ENCODE measurements at regions not wholly inside any gene's neighbourhood (a gene's known extent, or its start where the extent isn't known, plus 50 kb on each side); places are given as distances from the start of the nearest gene placed in this dataset.

- no peaks in the 10 kb centered on the region for H4K20me1 ChIP-seq (ENCODE audit: insufficient read depth, low read length, poor library complexity, severe bottlenecking)
- no peak overlapping the region for H3K4me2 ChIP-seq (ENCODE audit: low read depth, low read length, poor library complexity, severe bottlenecking)
- no peaks in the 10 kb centered on the region for H3K9me2 ChIP-seq (replicated peaks; ENCODE audit: low read depth, low read length)
- H3K9me3 ChIP-seq (ENCODE audit: insufficient read depth, low read depth, low read length) = no peaks in the 10 kb centered on the region
- H3K9ac ChIP-seq (ENCODE audit: low read depth, low read length, poor library complexity, severe bottlenecking) = no peak overlapping the region
- H3F3A ChIP-seq (ENCODE audit: low read depth) = no peaks in the 10 kb centered on the region
- H3K4me3 ChIP-seq (ENCODE audit: low read length, poor library complexity, severe bottlenecking) = no peak overlapping the region
- no peaks in the 10 kb centered on the region for H3K36me3 ChIP-seq (ENCODE audit: insufficient read depth, low read length)
- TF ChIP-seq EZH2phosphoT487 (IDR thresholded peaks at IDR 0.05; ENCODE audit: borderline replicate concordance) = no peak
- no peak for TF ChIP-seq CTCF (conservative IDR thresholded peaks at IDR 0.05; ENCODE audit: low read length)
- no peaks in the 10 kb centered on the region for H3K27me3 ChIP-seq (ENCODE audit: insufficient read depth, low read length, poor library complexity, severe bottlenecking)
- H3K79me2 ChIP-seq (ENCODE audit: insufficient read depth, low read length) = no peaks in the 10 kb centered on the region
- H3K4me1 ChIP-seq (ENCODE audit: insufficient read depth, low read length, poor library complexity, severe bottlenecking) = no peaks in the 10 kb centered on the region
- no peak overlapping the region for H2AFZ ChIP-seq (ENCODE audit: low read length)
Measured at GRCh38 chr2:220220009-220220408, 592.6 kb downstream of the SLC4A3 start.

- H3K9me2 ChIP-seq (replicated peaks; ENCODE audit: low read depth, low read length) = no peaks in the 10 kb centered on the region
- no peaks in the 10 kb centered on the region for H3K36me3 ChIP-seq (ENCODE audit: insufficient read depth, low read length)
- H3K4me3 ChIP-seq (ENCODE audit: low read length, poor library complexity, severe bottlenecking) = no peak overlapping the region
- no peak overlapping the region for H2AFZ ChIP-seq (ENCODE audit: low read length)
- no peaks in the 10 kb centered on the region for H3K27me3 ChIP-seq (ENCODE audit: insufficient read depth, low read length, poor library complexity, severe bottlenecking)
- H3K79me2 ChIP-seq (ENCODE audit: insufficient read depth, low read length) = no peaks in the 10 kb centered on the region
- H3K4me2 ChIP-seq (ENCODE audit: low read depth, low read length, poor library complexity, severe bottlenecking) = no peak overlapping the region
- no peak overlapping the region for H3K9ac ChIP-seq (ENCODE audit: low read depth, low read length, poor library complexity, severe bottlenecking)
- no peaks in the 10 kb centered on the region for H3F3A ChIP-seq (ENCODE audit: low read depth)
- TF ChIP-seq CTCF (conservative IDR thresholded peaks at IDR 0.05; ENCODE audit: low read length) (no peak), EZH2phosphoT487 (IDR thresholded peaks at IDR 0.05; ENCODE audit: borderline replicate concordance) (no peak)
- no peaks in the 10 kb centered on the region for H4K20me1 ChIP-seq (ENCODE audit: insufficient read depth, low read length, poor library complexity, severe bottlenecking)
- no peaks in the 10 kb centered on the region for H3K9me3 ChIP-seq (ENCODE audit: insufficient read depth, low read depth, low read length)
- H3K4me1 ChIP-seq (ENCODE audit: insufficient read depth, low read length, poor library complexity, severe bottlenecking) = no peaks in the 10 kb centered on the region
Measured at GRCh38 chr2:220221992-220222391, 594.6 kb downstream of the SLC4A3 start.

GRCh38 chr2:220224691-220225543, 597.5 kb downstream of the SLC4A3 start:
- Histone ChIP-seq H3K9me2 (replicated peaks; ENCODE audit: low read depth, low read length) (no peaks in the 10 kb centered on the region), H2AFZ (ENCODE audit: low read length) (no peak overlapping the region), H3K9me3 (ENCODE audit: insufficient read depth, low read depth, low read length) (no peaks in the 10 kb centered on the region), H3K36me3 (ENCODE audit: insufficient read depth, low read length) (no peaks in the 10 kb centered on the region), H3K4me1 (ENCODE audit: insufficient read depth, low read length, poor library complexity, severe bottlenecking) (no peaks in the 10 kb centered on the region), H3K4me2 (ENCODE audit: low read depth, low read length, poor library complexity, severe bottlenecking) (no peak overlapping the region), H3K79me2 (ENCODE audit: insufficient read depth, low read length) (no peaks in the 10 kb centered on the region), H3K27me3 (ENCODE audit: insufficient read depth, low read length, poor library complexity, severe bottlenecking) (no peaks in the 10 kb centered on the region), H3K9ac (ENCODE audit: low read depth, low read length, poor library complexity, severe bottlenecking) (no peak overlapping the region), H3F3A (ENCODE audit: low read depth) (no peaks in the 10 kb centered on the region), H3K4me3 (ENCODE audit: low read length, poor library complexity, severe bottlenecking) (no peak overlapping the region), H4K20me1 (ENCODE audit: insufficient read depth, low read length, poor library complexity, severe bottlenecking) (no peaks in the 10 kb centered on the region)
- no peak for TF ChIP-seq EZH2phosphoT487 (IDR thresholded peaks at IDR 0.05; ENCODE audit: borderline replicate concordance)
- TF ChIP-seq CTCF (conservative IDR thresholded peaks at IDR 0.05; ENCODE audit: low read length) = no peak

Data from Loucy (cell line).